Superior temporal gyrus (tissue), 1 donor: ENCODE measurements at regions not wholly inside any gene's neighbourhood (a gene's known extent, or its start where the extent isn't known, plus 50 kb on each side); places are given as distances from the start of the nearest gene placed in this dataset.
A peak's percentile ranks its signal among the peaks of the same experiment; 100 is the strongest.

ENCODE experiments used
- DNase-seq: peaks from one replicate; pipeline ENCODE4 v3.0.0-alpha.2; 2016; ENCODE audit errors: extremely low spot score

DNA sequence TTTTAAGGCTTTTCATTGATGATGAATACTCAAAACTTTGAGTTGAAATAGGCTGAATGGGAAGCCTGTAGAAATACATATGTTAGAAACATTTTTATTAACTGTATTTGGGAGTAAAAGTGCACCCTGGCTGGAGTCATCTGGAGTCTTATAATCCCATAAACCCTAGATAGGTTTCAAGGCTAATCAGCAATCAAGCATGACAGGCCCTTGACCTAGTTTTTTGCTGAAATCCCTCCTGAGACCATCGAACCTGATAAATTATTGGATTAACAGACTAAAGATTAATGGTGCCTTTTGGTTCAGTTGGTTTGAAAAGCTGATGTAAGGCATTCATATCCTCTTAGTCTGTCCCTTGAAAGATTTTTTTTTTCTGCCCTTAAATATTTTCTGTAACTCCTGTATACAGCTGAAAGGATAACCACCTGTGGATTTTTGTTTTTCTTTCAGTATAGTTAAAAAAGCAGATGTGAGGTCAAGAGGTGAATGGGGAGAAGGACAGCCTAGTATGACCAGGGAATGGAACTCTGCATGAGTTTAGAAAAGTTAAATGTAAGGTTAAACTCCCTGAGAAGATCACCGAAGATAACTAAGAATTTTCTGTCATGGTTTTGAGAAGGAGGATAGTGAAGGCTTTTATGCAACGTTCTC, 69.4 kb upstream of the STXBP5L start:
- no peak for DNase-seq

DNA sequence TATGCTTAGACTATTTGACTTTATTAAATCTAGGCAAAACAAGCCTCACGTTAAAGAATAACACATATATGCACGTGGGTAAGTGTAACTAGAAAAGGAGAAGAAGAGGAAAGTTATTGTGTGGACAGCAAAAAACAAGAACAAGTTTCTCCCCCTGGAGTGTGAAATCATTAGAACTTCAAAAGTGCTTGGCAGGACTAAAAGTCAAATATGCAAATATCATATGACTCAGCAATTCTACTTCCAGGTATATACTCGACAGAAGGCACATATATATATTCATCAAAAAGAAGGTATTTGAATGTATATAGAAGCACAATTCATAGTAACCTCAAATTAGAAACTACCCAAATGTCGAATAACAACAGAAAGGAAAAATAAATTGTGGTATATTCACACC, 68.9 kb upstream of the STXBP5L start:
- DNase-seq, result no peak

DNA sequence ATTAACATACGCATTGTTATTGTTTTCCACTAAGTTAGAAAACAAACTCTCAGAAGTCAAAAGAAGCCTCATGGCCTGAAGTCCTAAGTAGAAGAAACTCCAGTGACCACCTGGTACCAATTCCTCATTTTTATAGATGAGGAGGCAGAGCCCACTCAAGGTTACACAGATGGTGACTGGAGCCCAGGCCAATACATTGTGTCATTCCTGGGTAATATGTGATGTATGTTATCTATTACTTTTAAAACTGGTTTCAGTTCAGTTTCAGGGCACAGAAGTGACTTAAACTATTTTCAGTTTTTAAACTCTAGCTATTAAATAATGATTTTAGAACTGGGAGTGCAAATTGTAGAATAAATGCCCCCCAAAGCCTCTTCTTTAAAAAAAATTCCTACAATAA, 66.7 kb upstream of the STXBP5L start:
- DNase-seq, result no peak

DNA sequence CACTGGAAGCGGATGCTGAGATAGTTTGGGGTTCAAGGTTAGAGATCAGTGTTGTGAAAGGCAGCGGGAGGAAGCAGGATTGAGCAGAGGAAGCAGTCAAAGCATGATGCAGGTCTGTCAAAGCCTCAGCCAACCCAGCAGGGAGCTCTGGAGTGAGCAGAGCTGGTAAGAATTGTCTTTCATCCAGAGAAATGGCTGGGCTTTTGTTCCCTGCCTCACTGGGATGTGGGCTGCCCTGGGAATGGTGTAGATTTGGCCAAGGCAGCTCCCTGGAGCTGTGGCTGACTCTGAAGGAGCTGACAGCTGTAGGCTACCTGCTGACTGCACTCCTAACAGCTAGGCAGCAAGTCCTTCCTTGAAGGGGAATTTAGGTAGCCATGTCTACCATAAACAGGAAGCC, 61.9 kb upstream of the STXBP5L start:
- DNase-seq, result no peak

DNA sequence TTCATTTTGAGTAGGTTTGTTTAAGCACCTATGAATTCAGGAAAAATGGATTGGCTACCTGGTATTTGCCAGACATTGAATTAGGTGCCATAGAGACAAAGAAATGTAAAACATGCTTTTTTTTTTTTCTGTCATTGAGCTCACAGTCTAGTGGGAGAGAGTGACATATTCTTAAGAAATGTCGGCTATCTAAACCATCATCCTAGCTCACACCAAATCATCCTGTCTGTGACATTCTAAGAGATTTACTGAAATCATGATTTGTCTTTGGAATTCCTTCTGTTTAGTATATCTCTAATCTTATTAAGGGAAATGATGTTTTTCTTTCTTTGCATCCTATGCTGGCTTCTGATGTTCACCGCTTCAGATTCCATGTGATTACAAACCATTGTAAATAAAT, 59.5 kb upstream of the STXBP5L start:
- DNase-seq, result no peak

DNA sequence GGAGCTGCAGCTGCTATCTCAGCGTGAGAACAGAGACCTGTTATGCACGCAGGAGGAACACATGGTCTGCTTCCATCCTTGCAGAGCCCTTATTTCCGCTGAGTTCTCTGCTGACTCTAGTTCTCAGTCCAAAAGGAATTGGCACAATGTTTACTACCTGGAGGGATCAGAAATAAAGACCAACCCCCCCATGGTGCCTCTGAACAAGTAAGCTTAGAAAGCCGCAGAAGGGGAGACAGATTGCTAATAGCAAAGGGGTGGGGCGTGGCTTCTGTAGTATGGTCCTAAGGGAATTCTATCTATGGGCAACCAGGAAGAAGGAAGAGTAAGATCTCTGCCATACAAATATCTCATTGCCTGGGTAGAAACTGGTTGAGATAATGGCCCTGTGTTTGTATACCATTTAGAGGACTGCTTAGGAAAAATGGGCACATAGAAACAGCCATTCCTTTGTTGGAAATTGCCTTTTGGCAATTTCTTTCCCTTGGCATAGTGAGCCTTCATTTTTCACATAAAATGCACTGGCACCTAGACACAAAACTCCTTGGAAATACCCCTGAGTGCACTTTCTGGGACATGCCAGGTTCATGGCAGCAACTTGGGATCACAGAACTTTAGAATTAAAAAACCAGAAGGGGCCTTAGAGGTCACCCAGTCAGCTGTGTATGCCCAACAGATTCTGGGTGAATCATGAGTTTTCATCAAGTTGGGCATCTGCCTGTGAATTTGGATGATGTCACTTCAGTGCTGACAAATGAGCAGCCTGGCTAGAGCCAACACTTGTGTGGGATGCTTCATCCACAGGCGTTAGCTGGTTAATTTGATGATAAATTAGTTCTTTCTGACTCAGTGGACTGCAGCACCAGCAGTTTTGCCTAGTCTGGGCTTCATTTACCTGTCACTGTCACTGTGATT, 57.4 kb upstream of the STXBP5L start:
- DNase-seq, result no peak

GRCh38 chr3:120852412-120852811, 55.6 kb upstream of the STXBP5L start:
- DNase-seq, result no peak

GRCh38 chr3:120853416-120853815, 54.6 kb upstream of the STXBP5L start:
- no peak for DNase-seq

DNA sequence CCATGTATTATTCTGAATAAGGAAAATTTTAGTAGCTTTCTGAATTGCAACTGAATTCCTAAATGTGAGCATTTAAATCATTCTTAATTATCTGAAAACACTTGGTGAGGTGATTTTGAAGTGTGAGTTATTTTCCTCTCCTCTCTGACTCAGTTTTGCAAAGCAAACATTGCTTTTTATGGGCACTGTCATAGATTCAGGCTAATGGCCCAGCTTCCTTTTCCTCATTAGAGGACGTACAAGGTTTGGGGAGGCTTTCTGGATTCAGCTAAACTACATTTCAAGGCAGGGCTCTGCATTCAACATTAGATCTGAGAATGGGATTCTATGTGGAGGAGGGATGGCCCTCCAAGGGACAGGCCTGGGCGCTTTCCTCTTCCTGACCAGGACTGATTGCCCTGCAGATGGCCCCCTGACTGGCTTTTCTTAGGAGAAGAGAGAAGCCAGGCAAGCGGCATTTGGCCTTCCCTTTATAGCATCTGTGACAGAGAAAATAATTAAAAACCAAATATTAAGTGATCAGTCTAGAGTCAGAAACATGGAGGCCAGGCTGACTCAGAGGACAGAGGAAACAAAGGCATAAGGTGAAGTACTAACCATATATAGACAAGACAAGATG, 53.0 kb upstream of the STXBP5L start:
- DNase-seq, result peak; percentile 21

GRCh38 chr3:120855665-120856437, 52.2 kb upstream of the STXBP5L start:
- peak; percentile 73 for DNase-seq
